MV-4-11 (cell line): ENCODE measurements at regions not wholly inside any gene's neighbourhood (a gene's known extent, or its start where the extent isn't known, plus 50 kb on each side); places are given as distances from the start of the nearest gene placed in this dataset.

Source experiments
- DNase-seq: peaks from one replicate; lab custom pipeline; 2025; lab: John Stamatoyannopoulos, UW

- no peak for DNase-seq
These were observed 655.0 kb downstream of the EPHA3 start for GRCh38 chr3:89762405-89762804.

- no peak for DNase-seq
These were observed 676.0 kb downstream of the EPHA3 start for GRCh38 chr3:89783341-89783927.

- no peak for DNase-seq
These were observed 680.1 kb downstream of the EPHA3 start for GRCh38 chr3:89787485-89787884.

GRCh38 chr3:89787979-89788378, 680.6 kb downstream of the EPHA3 start:
- DNase-seq: no peak

- no peak for DNase-seq
These were observed 688.1 kb downstream of the EPHA3 start for GRCh38 chr3:89795506-89795905.

GRCh38 chr3:89802881-89803280, 695.5 kb downstream of the EPHA3 start:
- no peak for DNase-seq

- DNase-seq: no peak
These were observed 696.3 kb downstream of the EPHA3 start for GRCh38 chr3:89803711-89804110.

GRCh38 chr3:89806166-89806565, 698.7 kb downstream of the EPHA3 start:
- DNase-seq: no peak

- peak; percentile 14 for DNase-seq
These were observed 701.3 kb downstream of the EPHA3 start for GRCh38 chr3:89808680-89809197.

- DNase-seq: no peak
These were observed 706.1 kb downstream of the EPHA3 start for GRCh38 chr3:89813500-89813899.

GRCh38 chr3:89841041-89841440, 733.6 kb downstream of the EPHA3 start:
- no peak for DNase-seq

GRCh38 chr3:89845053-89845452, 737.6 kb downstream of the EPHA3 start:
- DNase-seq: no peak

GRCh38 chr3:89847955-89848354, 740.5 kb downstream of the EPHA3 start:
- no peak for DNase-seq

- no peak for DNase-seq
These were observed 744.7 kb downstream of the EPHA3 start for GRCh38 chr3:89851974-89852621.

GRCh38 chr3:89859757-89860156, 752.3 kb downstream of the EPHA3 start:
- DNase-seq: no peak

- no peak for DNase-seq
These were observed 759.9 kb downstream of the EPHA3 start for GRCh38 chr3:89867286-89867685.

GRCh38 chr3:89876116-89876515, 768.7 kb downstream of the EPHA3 start:
- no peak for DNase-seq

GRCh38 chr3:89877230-89877629, 769.8 kb downstream of the EPHA3 start:
- no peak for DNase-seq

- no peak for DNase-seq
These were observed 782.0 kb downstream of the EPHA3 start for GRCh38 chr3:89889386-89889785.

- no peak for DNase-seq
These were observed 801.3 kb downstream of the EPHA3 start for GRCh38 chr3:89908711-89909213.

GRCh38 chr3:89912031-89912430, 804.6 kb downstream of the EPHA3 start:
- DNase-seq: no peak

- no peak for DNase-seq
These were observed 816.6 kb downstream of the EPHA3 start for GRCh38 chr3:89923921-89924610.

- DNase-seq: no peak
These were observed 818.6 kb downstream of the EPHA3 start for GRCh38 chr3:89925976-89926375.
